Stimulated activated CD4-positive, alpha-beta T cell treated with anti-CD3 and anti-CD28 coated beads, TNF-alpha, amount 100 ng/mL, for 24 hours (primary cell): ENCODE measurements at regions not wholly inside any gene's neighbourhood (a gene's known extent, or its start where the extent isn't known, plus 50 kb on each side); places are given as distances from the start of the nearest gene placed in this dataset.

ENCODE experiments used
- DNase-seq, 3 experiments: peaks; one replicate each; pipeline ENCODE4 v3.0.0-alpha.2; 2020; ENCODE audit warnings: low read depth in 3 of 3

DNA sequence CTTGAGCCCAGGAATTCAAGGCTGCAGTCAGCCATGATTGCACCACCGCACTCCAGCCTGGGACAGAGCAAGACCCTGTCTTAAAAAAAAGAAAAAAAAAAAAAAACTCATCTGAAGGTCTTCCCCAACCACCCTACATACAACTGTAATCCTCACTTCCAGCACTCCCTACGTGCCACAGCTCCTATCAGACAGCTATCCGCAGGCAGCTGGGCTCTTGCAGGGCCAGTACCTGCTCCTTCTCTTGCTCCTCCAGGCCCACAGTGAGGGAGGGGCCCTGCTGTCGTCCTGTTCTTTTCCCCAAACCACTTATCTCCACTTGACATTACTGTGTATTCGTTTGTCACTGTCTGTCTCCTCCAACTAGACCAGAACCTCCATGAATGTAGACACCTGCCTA lies 156.1 kb upstream of the NECTIN1 start:
- no peak for DNase-seq

DNA sequence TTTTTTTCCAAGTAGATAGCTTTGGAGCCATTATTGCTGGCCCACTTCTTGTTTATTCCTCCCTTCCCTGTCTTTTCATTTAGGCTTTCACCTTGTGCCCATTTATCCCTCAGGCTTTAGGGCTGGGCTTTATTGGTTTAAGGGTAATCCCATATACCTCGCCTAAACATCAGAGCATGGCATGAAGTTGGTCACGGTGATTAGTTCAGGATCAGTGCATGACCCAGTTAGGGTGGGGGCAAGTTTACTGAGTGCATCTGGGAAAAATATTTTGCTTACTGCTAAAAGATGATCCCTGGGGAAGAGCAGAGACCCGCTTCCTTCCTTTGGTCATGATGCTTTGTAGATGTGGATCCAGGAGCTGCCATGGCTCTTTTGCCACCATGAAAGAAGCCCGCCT lies 153.3 kb upstream of the NECTIN1 start:
- DNase-seq: no peak

DNA sequence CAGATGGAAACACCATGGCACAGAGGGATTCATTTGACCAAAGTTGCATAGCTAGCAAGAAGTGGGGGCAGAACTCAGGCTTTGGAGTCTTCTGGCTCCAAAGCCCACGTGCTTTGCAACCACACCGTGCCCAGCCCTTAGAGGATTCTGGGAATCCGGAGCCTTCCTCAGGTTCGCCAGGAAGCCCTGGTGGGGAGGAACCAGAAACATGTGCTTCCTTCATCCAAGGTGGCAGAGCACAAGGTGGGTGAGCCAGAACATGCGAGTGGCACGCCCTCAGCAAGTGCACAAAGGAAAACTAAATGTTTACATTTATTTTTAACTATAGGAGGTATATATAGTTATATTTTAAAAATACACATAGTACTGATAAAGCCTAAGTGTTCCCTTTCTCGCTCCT lies 151.9 kb upstream of the NECTIN1 start:
- DNase-seq: no peak

DNA sequence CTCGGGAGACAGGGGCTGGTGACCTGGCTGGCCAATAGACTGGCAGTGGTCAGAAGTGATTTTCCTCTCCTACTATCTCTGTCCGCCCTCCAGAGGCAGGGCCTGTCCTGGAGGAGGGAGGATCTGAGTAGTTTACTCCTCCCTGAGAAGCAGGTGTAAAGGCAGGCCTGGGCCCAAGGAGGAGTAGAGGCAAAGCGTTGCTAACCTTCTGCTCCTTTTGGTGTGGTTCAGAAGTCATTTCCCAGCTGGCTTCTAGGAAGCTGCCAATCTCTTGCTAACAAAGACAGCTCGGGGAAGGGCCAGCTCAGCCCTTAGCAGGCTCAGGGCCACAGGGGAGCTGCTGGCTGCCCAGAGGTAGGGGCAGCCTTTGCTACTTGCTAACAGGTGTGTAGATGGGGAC lies 151.1 kb upstream of the NECTIN1 start:
- no peak for DNase-seq

- DNase-seq: no peak
Observed at GRCh38 chr11:119878990-119879389, 150.0 kb upstream of the NECTIN1 start.

DNA sequence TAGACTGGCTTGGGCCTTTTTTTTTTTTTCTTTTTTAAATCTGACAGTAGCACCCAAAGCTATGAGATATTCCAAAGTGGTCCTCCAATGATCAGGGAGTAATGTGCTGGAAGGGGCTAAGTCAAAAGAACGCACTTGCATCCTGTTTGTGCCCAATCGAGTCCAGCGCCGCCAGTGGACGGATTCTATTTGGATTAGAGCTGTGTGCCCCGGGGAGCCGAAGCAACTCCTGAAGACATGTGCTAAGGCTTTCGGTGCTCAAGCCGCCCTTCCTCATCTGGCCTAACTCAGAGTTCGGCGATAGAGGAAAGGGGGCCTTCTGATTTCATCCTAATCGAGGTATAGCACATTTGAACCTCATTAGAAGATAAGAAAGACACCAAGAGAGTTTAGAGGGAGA lies 147.8 kb upstream of the NECTIN1 start:
- DNase-seq: no peak

GRCh38 chr11:119875841-119876600 lies 147.0 kb upstream of the NECTIN1 start:
- no peak for DNase-seq

- DNase-seq: no peak
Observed at GRCh38 chr11:119874660-119875238, 145.7 kb upstream of the NECTIN1 start.

DNA sequence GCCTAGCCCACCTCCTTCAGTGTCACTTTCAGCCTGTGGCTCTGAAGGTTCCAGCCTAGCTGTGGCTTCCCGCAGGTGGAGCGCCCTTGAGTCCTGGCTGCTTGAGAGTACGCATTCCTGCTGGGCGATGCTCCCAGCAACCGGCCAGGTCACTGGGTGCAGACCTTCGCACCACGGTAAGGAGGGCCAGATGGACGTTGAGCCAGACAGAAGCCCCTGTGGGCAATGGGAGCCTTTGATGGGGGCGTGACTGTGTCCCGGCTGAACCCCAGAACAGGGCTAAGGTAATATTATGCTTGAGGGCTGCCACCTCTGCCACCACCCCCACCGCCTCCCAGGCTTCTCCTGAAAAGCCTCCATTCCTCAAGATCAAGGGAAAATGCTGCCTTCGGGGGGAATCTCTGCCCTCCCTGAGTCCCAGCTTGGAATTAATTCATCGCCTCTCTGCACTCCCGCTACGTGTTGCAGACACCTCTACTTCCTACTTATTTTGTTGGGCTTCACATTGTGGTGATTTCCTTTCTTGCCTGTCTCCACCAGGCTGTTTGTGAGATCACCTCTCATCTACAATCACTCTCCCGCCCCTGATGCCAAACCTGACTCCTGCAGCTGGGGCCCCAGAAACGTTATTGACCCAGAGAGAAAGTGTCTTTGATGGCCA lies 144.9 kb upstream of the NECTIN1 start:
- DNase-seq: no peak

DNA sequence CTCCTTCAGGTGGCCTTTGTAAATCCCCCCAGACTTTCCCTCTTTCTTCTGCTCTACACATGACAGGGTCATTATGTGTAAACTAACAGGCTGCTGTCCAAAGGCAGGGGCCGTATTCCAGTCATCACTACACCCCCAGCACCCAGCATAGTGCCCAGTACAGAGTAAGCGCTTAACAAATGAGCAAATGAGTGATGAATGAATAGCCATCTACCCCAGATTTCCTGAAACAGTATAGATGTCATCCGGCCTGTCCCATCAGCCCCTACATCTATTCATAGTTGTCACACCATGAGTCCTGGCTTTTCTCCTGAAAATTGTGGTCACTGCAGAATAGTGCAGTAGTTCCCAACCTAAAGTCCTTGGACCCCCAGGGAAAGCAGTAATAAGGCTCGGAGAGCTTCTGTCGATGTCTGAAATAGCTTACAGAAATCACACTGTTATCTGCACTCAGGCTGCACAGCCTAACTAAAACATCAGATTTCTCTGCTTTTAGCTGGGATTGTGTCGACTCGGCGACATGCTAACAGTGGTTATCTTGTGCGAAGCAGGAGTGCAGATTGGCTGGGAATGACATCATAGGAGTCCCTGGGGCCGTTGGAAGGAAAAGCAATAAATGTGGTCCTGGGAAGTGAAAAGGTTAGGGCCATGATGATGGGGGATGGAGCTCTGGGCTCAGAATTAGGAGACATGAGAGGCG lies 143.8 kb upstream of the NECTIN1 start:
- DNase-seq: no peak

GRCh38 chr11:119865661-119866156 lies 136.7 kb upstream of the NECTIN1 start:
- no peak for DNase-seq

DNA sequence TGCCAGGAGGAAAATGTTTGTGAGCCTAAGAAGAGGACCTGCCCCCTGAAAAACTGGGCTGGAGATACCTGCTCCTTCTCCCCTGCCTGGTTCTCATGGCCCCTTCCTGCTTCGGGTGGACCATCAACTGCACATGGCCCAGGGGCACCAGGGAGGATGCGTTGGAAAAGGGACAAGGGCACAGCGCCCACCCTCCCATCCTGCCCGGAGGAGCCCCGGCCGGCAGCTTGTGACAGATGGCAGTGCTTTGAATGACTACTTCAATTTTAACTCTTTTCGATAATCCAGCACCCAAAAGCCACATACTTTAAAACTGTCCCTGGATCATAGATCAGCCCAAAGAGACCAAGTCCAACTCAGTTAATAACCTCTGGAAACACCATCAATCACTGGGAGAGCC lies 135.8 kb upstream of the NECTIN1 start:
- DNase-seq: no peak

DNA sequence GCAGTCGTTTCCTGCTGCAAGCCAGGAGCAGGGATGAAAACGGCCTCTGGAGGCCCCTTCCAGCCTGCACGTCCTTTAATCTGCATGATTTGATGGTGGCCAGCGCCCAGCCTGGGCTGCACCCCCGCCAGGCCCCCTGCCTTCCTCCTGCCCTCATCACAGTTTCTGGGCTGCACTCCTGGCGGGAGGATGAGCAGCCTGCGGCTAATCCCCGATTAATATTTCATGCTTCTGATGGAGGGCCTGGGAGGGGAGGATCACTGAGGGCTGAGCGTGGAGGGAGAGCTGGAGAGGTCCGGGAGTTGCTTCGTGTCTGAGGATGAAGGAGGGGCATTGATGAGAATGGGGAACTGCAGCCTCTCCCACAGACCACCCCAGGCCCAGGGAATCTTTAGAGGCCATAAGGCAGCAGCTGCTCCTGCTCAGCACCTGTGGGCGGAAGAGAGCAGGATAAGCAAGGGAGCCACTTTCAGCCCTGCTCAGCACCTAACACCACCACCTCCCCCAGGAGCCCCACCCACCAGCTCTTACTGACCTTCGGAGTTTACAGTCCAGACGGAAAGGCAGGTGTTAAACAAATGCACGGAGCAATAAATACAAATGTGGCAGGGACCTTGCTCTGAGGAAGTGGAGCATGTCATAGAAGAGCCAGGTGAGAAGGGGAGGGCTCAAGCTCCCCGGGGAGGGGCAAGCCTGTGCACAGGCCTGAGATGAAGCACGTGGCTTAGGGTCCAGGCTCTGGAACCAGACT lies 135.0 kb upstream of the NECTIN1 start:
- DNase-seq: no peak

DNA sequence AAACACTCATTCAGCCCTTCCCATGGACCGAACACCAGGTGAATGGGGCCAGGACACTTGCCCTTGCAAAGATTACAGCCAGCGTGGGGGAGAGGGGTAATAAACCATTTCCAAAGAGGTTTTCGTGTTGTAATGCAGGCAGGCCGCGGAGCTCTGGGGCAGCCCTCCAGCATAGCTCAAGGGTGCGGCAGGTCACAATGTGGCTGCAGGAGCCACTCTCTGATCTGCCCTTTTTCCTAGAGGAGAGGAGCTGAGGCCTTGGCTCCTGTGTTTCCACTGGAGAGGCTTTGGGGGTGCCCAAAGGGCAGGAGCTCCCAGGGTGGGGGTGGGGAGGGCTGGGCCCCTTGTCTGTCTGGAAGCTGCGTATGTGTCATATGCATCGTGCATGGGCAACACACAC lies 134.2 kb upstream of the NECTIN1 start:
- no peak for DNase-seq

- no peak for DNase-seq
Observed at GRCh38 chr11:119861160-119861559, 132.2 kb upstream of the NECTIN1 start.

GRCh38 chr11:119860561-119861094 lies 131.6 kb upstream of the NECTIN1 start:
- no peak for DNase-seq

DNA sequence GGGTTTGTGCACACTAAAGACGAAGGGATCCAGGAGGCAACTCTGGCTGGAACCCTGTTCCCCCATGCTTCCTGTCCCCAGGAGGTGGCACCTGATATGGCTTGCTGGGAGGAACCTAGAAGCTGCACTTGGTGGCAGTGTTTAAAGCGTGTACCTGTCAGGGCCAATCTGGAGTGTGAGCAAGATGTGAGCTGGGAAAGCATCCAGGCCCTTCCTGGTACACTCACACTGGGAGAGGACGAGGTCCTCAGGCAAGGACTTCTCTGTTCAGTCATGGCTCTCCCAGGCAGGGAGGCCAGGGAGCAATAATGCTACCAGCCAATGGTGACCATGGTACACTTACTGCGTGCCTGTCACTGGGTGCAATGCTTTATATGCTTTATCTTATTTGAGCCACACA lies 130.7 kb upstream of the NECTIN1 start:
- DNase-seq: no peak

DNA sequence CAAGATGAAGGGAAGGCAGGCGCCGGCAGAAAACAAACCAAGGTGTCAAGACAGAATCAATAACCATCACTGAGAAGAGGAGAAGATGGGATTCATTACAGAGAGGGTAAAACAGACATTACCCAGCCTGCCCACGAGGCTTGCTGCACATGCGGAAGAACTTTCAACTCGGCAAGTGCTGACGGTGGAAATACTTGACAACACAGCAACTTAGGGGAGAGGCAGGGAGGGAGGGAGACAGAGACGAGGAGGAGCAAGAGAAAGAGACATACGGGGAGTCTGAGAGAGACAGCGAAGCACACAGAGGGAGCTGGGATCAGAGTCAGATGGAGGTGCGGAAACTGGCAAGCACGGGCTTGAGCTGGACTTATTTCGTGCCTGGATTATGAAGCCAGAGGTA lies 129.3 kb upstream of the NECTIN1 start:
- DNase-seq: no peak

DNA sequence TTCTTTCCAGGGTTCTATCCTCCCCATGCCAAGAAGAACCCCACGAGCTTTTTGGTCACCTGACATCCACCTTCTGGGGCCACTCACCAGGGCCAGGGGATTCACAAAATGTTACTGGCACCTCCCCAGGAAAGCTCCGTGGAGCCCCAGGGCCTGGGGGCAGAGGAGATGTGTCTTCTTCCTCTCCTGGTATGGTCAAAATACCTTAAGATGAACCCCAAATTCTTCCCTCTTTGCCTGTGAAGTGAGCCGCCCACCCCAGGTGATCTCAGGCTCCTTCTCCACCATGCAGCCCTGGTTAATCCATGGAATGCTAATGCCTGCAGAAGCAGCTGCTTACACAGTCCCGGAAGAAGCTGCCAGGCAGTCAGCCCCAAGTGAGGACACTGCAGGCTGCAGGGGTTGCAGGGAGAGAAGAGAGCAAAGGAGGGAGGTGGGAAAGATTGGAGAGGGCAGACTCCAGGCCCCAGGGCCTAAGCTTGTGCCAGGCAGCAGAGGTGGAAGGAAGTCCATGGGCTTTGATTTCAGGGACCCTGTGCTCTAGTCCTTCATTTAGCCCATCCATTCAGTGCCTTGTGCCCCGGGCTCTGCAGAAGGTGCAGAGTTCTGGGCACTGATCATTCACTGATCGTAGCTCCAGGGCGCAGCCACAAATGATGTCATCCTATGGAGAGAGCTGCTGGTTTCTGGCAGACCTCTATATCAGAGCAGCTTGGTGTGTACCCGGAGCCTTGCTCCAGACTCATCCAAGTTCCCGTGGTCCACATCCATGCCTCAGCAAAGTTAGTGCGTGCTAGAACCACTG lies 127.9 kb upstream of the NECTIN1 start:
- DNase-seq: no peak

DNA sequence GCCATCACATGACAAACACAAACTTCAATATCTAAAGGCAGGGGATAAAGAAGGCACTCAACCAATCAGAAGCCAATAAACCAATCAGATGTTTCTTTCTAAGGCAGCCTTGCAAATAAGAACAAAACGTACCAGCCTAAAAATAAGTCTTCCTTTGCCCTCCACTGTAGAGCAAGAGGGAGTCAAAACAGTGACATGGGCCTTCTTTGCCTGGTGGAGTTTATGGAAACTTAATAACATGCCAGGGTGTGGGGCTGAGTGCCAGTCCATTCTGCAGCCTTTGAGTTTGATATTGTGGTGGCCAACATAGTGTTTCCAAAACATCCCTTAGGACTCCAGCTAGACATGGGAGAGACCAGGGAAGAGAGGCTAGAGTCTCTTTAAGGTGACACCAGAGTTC lies 126.1 kb upstream of the NECTIN1 start:
- DNase-seq: no peak

DNA sequence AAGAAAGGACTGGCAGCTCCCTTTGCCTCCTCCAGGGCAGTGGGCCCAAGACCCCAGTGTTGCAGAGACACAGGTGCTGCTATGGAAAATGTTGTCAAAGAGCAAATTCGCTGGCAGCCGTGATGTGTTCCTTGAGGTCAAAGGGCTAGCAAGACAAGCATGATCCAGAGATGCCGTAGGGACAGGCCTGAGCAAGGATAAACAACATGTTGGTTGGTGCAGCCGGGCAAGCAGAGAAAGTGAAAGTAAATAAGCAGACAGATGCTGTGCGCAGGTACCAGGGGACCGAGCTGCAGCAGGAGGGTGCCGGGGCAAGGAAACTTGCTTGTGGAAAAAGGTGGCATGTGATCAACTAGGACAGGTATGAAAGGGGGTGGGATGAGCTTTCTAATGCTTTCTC lies 125.5 kb upstream of the NECTIN1 start:
- no peak for DNase-seq
